ENCODE measurements at regions not wholly inside any gene's neighbourhood (a gene's known extent, or its start where the extent isn't known, plus 50 kb on each side); places are given as distances from the start of the nearest gene placed in this dataset.

- peaks cover 0 to 5% (median 4%) of the 10 kb centered on the region in 3 donors for H3K4me1 ChIP-seq (ENCODE audit: control insufficient read depth in 3 of 3, insufficient read depth in 3 of 3, low read length in 3 of 3)
- H3K9ac ChIP-seq (ENCODE audit: low read depth in 1 of 3, low read length in 3 of 3), result no peak overlapping the region
- H3K27ac ChIP-seq (ENCODE audit: low read depth, low read length), result no peak overlapping the region
- H3K9me3 ChIP-seq (ENCODE audit: control insufficient read depth in 3 of 3, low read length in 3 of 3), result no peaks in the 10 kb centered on the region
- no peaks in the 10 kb centered on the region for H3K36me3 ChIP-seq (ENCODE audit: control insufficient read depth in 3 of 3, insufficient read depth in 3 of 3, low read length in 3 of 3)
- H3K4me3 ChIP-seq (ENCODE audit: low read length in 3 of 3), result no peak overlapping the region
- peaks cover 0 to 5% (median 0%) of the 10 kb centered on the region in 3 donors for H3K27me3 ChIP-seq (ENCODE audit: control insufficient read depth in 3 of 3, insufficient read depth in 3 of 3, low read length in 3 of 3)
Measured at GRCh38 chr6:1127597-1128288, 184.2 kb upstream of the FOXQ1 start.

GRCh38 chr6:1127129-1127528, 184.8 kb upstream of the FOXQ1 start:
- Histone ChIP-seq H3K4me1 (ENCODE audit: control insufficient read depth in 3 of 3, insufficient read depth in 3 of 3, low read length in 3 of 3) (peaks cover 0 to 5% (median 4%) of the 10 kb centered on the region in 3 donors), H3K9ac (ENCODE audit: low read depth in 1 of 3, low read length in 3 of 3) (no peak overlapping the region), H3K27me3 (ENCODE audit: control insufficient read depth in 3 of 3, insufficient read depth in 3 of 3, low read length in 3 of 3) (peaks cover 0 to 5% (median 0%) of the 10 kb centered on the region in 3 donors), H3K27ac (ENCODE audit: low read depth, low read length) (no peak overlapping the region), H3K36me3 (ENCODE audit: control insufficient read depth in 3 of 3, insufficient read depth in 3 of 3, low read length in 3 of 3) (no peaks in the 10 kb centered on the region), H3K9me3 (ENCODE audit: control insufficient read depth in 3 of 3, low read length in 3 of 3) (no peaks in the 10 kb centered on the region), H3K4me3 (ENCODE audit: low read length in 3 of 3) (no peak overlapping the region)

- Histone ChIP-seq H3K27ac (ENCODE audit: low read depth, low read length) (no peak overlapping the region), H3K27me3 (ENCODE audit: control insufficient read depth in 3 of 3, insufficient read depth in 3 of 3, low read length in 3 of 3) (peaks cover 0 to 5% (median 0%) of the 10 kb centered on the region in 3 donors), H3K4me3 (ENCODE audit: low read length in 3 of 3) (no peak overlapping the region), H3K36me3 (ENCODE audit: control insufficient read depth in 3 of 3, insufficient read depth in 3 of 3, low read length in 3 of 3) (no peaks in the 10 kb centered on the region), H3K9ac (ENCODE audit: low read depth in 1 of 3, low read length in 3 of 3) (no peak overlapping the region), H3K9me3 (ENCODE audit: control insufficient read depth in 3 of 3, low read length in 3 of 3) (peaks cover 0 to 3% (median 0%) of the 10 kb centered on the region in 3 donors), H3K4me1 (ENCODE audit: control insufficient read depth in 3 of 3, insufficient read depth in 3 of 3, low read length in 3 of 3) (peaks cover 0 to 5% (median under 1%) of the 10 kb centered on the region in 3 donors)
Measured at GRCh38 chr6:1126036-1126435, 185.9 kb upstream of the FOXQ1 start.

- H3K27me3 ChIP-seq (ENCODE audit: control insufficient read depth in 3 of 3, insufficient read depth in 3 of 3, low read length in 3 of 3), result peaks cover 0 to 5% (median 0%) of the 10 kb centered on the region in 3 donors
- peaks cover 0 to 3% (median 0%) of the 10 kb centered on the region in 3 donors for H3K4me1 ChIP-seq (ENCODE audit: control insufficient read depth in 3 of 3, insufficient read depth in 3 of 3, low read length in 3 of 3)
- H3K27ac ChIP-seq (ENCODE audit: low read depth, low read length), result no peak overlapping the region
- no peak overlapping the region for H3K4me3 ChIP-seq (ENCODE audit: low read length in 3 of 3)
- H3K36me3 ChIP-seq (ENCODE audit: control insufficient read depth in 3 of 3, insufficient read depth in 3 of 3, low read length in 3 of 3), result no peaks in the 10 kb centered on the region
- peaks cover 0 to 3% (median 0%) of the 10 kb centered on the region in 3 donors for H3K9me3 ChIP-seq (ENCODE audit: control insufficient read depth in 3 of 3, low read length in 3 of 3)
- H3K9ac ChIP-seq (ENCODE audit: low read depth in 1 of 3, low read length in 3 of 3), result no peak overlapping the region
Measured at GRCh38 chr6:1125297-1125696, 186.6 kb upstream of the FOXQ1 start.

GRCh38 chr6:1124885-1125284, 187.0 kb upstream of the FOXQ1 start:
- H3K4me3 ChIP-seq (ENCODE audit: low read length in 3 of 3), result no peak overlapping the region
- no peak overlapping the region for H3K27ac ChIP-seq (ENCODE audit: low read depth, low read length)
- peaks cover 0 to 3% (median 0%) of the 10 kb centered on the region in 3 donors for H3K9me3 ChIP-seq (ENCODE audit: control insufficient read depth in 3 of 3, low read length in 3 of 3)
- H3K36me3 ChIP-seq (ENCODE audit: control insufficient read depth in 3 of 3, insufficient read depth in 3 of 3, low read length in 3 of 3), result no peaks in the 10 kb centered on the region
- H3K4me1 ChIP-seq (ENCODE audit: control insufficient read depth in 3 of 3, insufficient read depth in 3 of 3, low read length in 3 of 3), result no peaks in the 10 kb centered on the region
- no peak overlapping the region for H3K9ac ChIP-seq (ENCODE audit: low read depth in 1 of 3, low read length in 3 of 3)
- H3K27me3 ChIP-seq (ENCODE audit: control insufficient read depth in 3 of 3, insufficient read depth in 3 of 3, low read length in 3 of 3), result peaks cover 0 to 5% (median 0%) of the 10 kb centered on the region in 3 donors

GRCh38 chr6:1123386-1124375, 188.2 kb upstream of the FOXQ1 start:
- H3K9me3 ChIP-seq (ENCODE audit: control insufficient read depth in 3 of 3, low read length in 3 of 3), result peaks cover 0 to 3% (median 0%) of the 10 kb centered on the region in 3 donors
- H3K9ac ChIP-seq (ENCODE audit: low read depth in 1 of 3, low read length in 3 of 3), result no peak overlapping the region
- H3K4me1 ChIP-seq (ENCODE audit: control insufficient read depth in 3 of 3, insufficient read depth in 3 of 3, low read length in 3 of 3), result no peaks in the 10 kb centered on the region
- no peak overlapping the region for H3K27ac ChIP-seq (ENCODE audit: low read depth, low read length)
- H3K4me3 ChIP-seq (ENCODE audit: low read length in 3 of 3), result no peak overlapping the region
- H3K36me3 ChIP-seq (ENCODE audit: control insufficient read depth in 3 of 3, insufficient read depth in 3 of 3, low read length in 3 of 3), result no peaks in the 10 kb centered on the region
- H3K27me3 ChIP-seq (ENCODE audit: control insufficient read depth in 3 of 3, insufficient read depth in 3 of 3, low read length in 3 of 3), result peaks cover 0 to 7% (median 0%) of the 10 kb centered on the region in 3 donors

- no peak overlapping the region for H3K9ac ChIP-seq (ENCODE audit: low read depth in 1 of 3, low read length in 3 of 3)
- no peaks in the 10 kb centered on the region for H3K36me3 ChIP-seq (ENCODE audit: control insufficient read depth in 3 of 3, insufficient read depth in 3 of 3, low read length in 3 of 3)
- no peaks in the 10 kb centered on the region for H3K4me1 ChIP-seq (ENCODE audit: control insufficient read depth in 3 of 3, insufficient read depth in 3 of 3, low read length in 3 of 3)
- H3K4me3 ChIP-seq (ENCODE audit: low read length in 3 of 3), result no peak overlapping the region
- peaks cover 0 to 2% (median 0%) of the 10 kb centered on the region in 3 donors for H3K27me3 ChIP-seq (ENCODE audit: control insufficient read depth in 3 of 3, insufficient read depth in 3 of 3, low read length in 3 of 3)
- peaks cover 0 to 3% (median 0%) of the 10 kb centered on the region in 3 donors for H3K9me3 ChIP-seq (ENCODE audit: control insufficient read depth in 3 of 3, low read length in 3 of 3)
- no peak overlapping the region for H3K27ac ChIP-seq (ENCODE audit: low read depth, low read length)
Measured at GRCh38 chr6:1122083-1122482, 189.8 kb upstream of the FOXQ1 start.

GRCh38 chr6:1118287-1118647, 193.6 kb upstream of the FOXQ1 start:
- Histone ChIP-seq H3K27me3 (ENCODE audit: control insufficient read depth in 3 of 3, insufficient read depth in 3 of 3, low read length in 3 of 3) (peaks cover 0 to 2% (median 0%) of the 10 kb centered on the region in 3 donors), H3K4me3 (ENCODE audit: low read length in 3 of 3) (no peak overlapping the region), H3K9ac (ENCODE audit: low read depth in 1 of 3, low read length in 3 of 3) (no peak overlapping the region), H3K27ac (ENCODE audit: low read depth, low read length) (no peak overlapping the region), H3K4me1 (ENCODE audit: control insufficient read depth in 3 of 3, insufficient read depth in 3 of 3, low read length in 3 of 3) (no peaks in the 10 kb centered on the region), H3K36me3 (ENCODE audit: control insufficient read depth in 3 of 3, insufficient read depth in 3 of 3, low read length in 3 of 3) (no peaks in the 10 kb centered on the region), H3K9me3 (ENCODE audit: control insufficient read depth in 3 of 3, low read length in 3 of 3) (peaks cover 0 to 3% (median 0%) of the 10 kb centered on the region in 3 donors)

- peaks cover 0 to 3% (median 0%) of the 10 kb centered on the region in 3 donors for H3K9me3 ChIP-seq (ENCODE audit: control insufficient read depth in 3 of 3, low read length in 3 of 3)
Measured at GRCh38 chr6:1117530-1118286, 194.2 kb upstream of the FOXQ1 start.

More at GRCh38 chr6:1117530-1118286, 194.2 kb upstream of the FOXQ1 start:
- Histone ChIP-seq H3K27ac (ENCODE audit: low read depth, low read length) (no peak overlapping the region), H3K27me3 (ENCODE audit: control insufficient read depth in 3 of 3, insufficient read depth in 3 of 3, low read length in 3 of 3) (peaks cover 0 to 2% (median 0%) of the 10 kb centered on the region in 3 donors), H3K9ac (ENCODE audit: low read depth in 1 of 3, low read length in 3 of 3) (no peak overlapping the region), H3K4me1 (ENCODE audit: control insufficient read depth in 3 of 3, insufficient read depth in 3 of 3, low read length in 3 of 3) (no peaks in the 10 kb centered on the region), H3K4me3 (ENCODE audit: low read length in 3 of 3) (no peak overlapping the region), H3K36me3 (ENCODE audit: control insufficient read depth in 3 of 3, insufficient read depth in 3 of 3, low read length in 3 of 3) (no peaks in the 10 kb centered on the region)

Measured in skeletal muscle tissue (tissue), 3 donors.